NCI-H226 (cell line): ENCODE measurements at regions not wholly inside any gene's neighbourhood (a gene's known extent, or its start where the extent isn't known, plus 50 kb on each side); places are given as distances from the start of the nearest gene placed in this dataset.

Experiments used
- DNase-seq: peaks from one replicate; pipeline ENCODE4 v3.0.0-alpha.2; 2015

- no peak for DNase-seq
Measured at GRCh38 chr4:8796096-8796495, 75.5 kb downstream of the HMX1 start.

- no peak for DNase-seq
Measured at GRCh38 chr4:8795140-8795539, 76.5 kb downstream of the HMX1 start.

GRCh38 chr4:8794491-8794890 is 77.1 kb downstream of the HMX1 start:
- no peak for DNase-seq

- no peak for DNase-seq
Measured at GRCh38 chr4:8793571-8794160, 78.0 kb downstream of the HMX1 start.

- DNase-seq, result no peak
Measured at GRCh38 chr4:8792491-8792890, 79.1 kb downstream of the HMX1 start.

GRCh38 chr4:8791609-8792008 is 80.0 kb downstream of the HMX1 start:
- DNase-seq, result no peak

- DNase-seq, result no peak
Measured at GRCh38 chr4:8790749-8791148, 80.9 kb downstream of the HMX1 start.

- DNase-seq, result no peak
Measured at GRCh38 chr4:8788174-8788573, 83.5 kb downstream of the HMX1 start.

GRCh38 chr4:8786166-8786565 is 85.5 kb downstream of the HMX1 start:
- no peak for DNase-seq

GRCh38 chr4:8785656-8786142 is 85.9 kb downstream of the HMX1 start:
- no peak for DNase-seq

- no peak for DNase-seq
Measured at GRCh38 chr4:8783736-8784135, 87.9 kb downstream of the HMX1 start.

GRCh38 chr4:8782135-8782534 is 89.5 kb downstream of the HMX1 start:
- no peak for DNase-seq

- no peak for DNase-seq
Measured at GRCh38 chr4:8781641-8782040, 90.0 kb downstream of the HMX1 start.

GRCh38 chr4:8780596-8781368 is 90.9 kb downstream of the HMX1 start:
- DNase-seq, result no peak

GRCh38 chr4:8780086-8780485 is 91.6 kb downstream of the HMX1 start:
- DNase-seq, result no peak

- DNase-seq, result no peak
Measured at GRCh38 chr4:8779490-8779932, 92.1 kb downstream of the HMX1 start.

GRCh38 chr4:8778760-8779159 is 92.9 kb downstream of the HMX1 start:
- no peak for DNase-seq

- DNase-seq, result no peak
Measured at GRCh38 chr4:8778291-8778690, 93.3 kb downstream of the HMX1 start.

GRCh38 chr4:8777320-8778196 is 94.1 kb downstream of the HMX1 start:
- DNase-seq, result no peak

GRCh38 chr4:8776366-8776765 is 95.3 kb downstream of the HMX1 start:
- no peak for DNase-seq

- no peak for DNase-seq
Measured at GRCh38 chr4:8775751-8776355, 95.8 kb downstream of the HMX1 start.

GRCh38 chr4:8775121-8775520 is 96.5 kb downstream of the HMX1 start:
- no peak for DNase-seq

- no peak for DNase-seq
Measured at GRCh38 chr4:8774071-8774470, 97.6 kb downstream of the HMX1 start.
